ENCODE measurements at regions not wholly inside any gene's neighbourhood (a gene's known extent, or its start where the extent isn't known, plus 50 kb on each side); places are given as distances from the start of the nearest gene placed in this dataset.

- no peak for TF ChIP-seq ZNF564 (CRISPR knock-in tag; IDR thresholded peaks at IDR 0.05)
- no peak for TF ChIP-seq CHD2 (IDR thresholded peaks at IDR 0.05; ENCODE audit: low read depth, low read length)
- peak; percentile 99 for TF ChIP-seq ZBTB34 (CRISPR knock-in tag; IDR thresholded peaks at IDR 0.05)
- TF ChIP-seq PATZ1 (CRISPR knock-in tag; IDR thresholded peaks at IDR 0.05): peak; percentile 57; the same call in 1 of the 2 replicates
- peak; percentile 90 for TF ChIP-seq ZNF710 (CRISPR knock-in tag; IDR thresholded peaks at IDR 0.05; ENCODE audit: borderline replicate concordance)
- TF ChIP-seq ZNF777 (CRISPR knock-in tag; IDR thresholded peaks at IDR 0.05): no peak
- no peak for TF ChIP-seq ZNF737 (CRISPR knock-in tag; IDR thresholded peaks at IDR 0.05; ENCODE audit: borderline replicate concordance)
- no peak for TF ChIP-seq SETDB1 (CRISPR knock-in tag; IDR thresholded peaks at IDR 0.05; ENCODE audit: borderline replicate concordance)
- TF ChIP-seq CCAR2 (optimal IDR thresholded peaks at IDR 0.05; ENCODE audit: low read depth, low read length): no peak
- TF ChIP-seq EEA1 (CRISPR knock-in tag; IDR thresholded peaks at IDR 0.05; ENCODE audit: borderline replicate concordance): no peak
- TF ChIP-seq PRPF4 (IDR thresholded peaks at IDR 0.05; ENCODE audit: low read depth, low read length, poor library complexity, severe bottlenecking): no peak
- TF ChIP-seq ZSCAN20 (CRISPR knock-in tag; IDR thresholded peaks at IDR 0.05; ENCODE audit: borderline replicate concordance): no peak
- TF ChIP-seq RBM22 (optimal IDR thresholded peaks at IDR 0.05; ENCODE audit: low read length): no peak
- no peak for TF ChIP-seq FLYWCH1 (CRISPR knock-in tag; IDR thresholded peaks at IDR 0.05)
- peak; percentile 34; the same call in 1 of the 2 replicates for TF ChIP-seq BRD4 (CRISPR knock-in tag; IDR thresholded peaks at IDR 0.05)
- 0 out of 2 replicates have a peak, but pooled peaks have one; percentile 24 for TF ChIP-seq CREB3 (CRISPR knock-in tag; IDR thresholded peaks at IDR 0.05)
- TF ChIP-seq ZNF770 (CRISPR knock-in tag; IDR thresholded peaks at IDR 0.05): no peak
- no peak for TF ChIP-seq KLF12 (CRISPR knock-in tag; IDR thresholded peaks at IDR 0.05; ENCODE audit: borderline replicate concordance)
- TF ChIP-seq IRF1 (CRISPR knock-in tag; IDR thresholded peaks at IDR 0.05; ENCODE audit: low read depth): no peak
- TF ChIP-seq ZNF83 (CRISPR knock-in tag; IDR thresholded peaks at IDR 0.05; ENCODE audit: borderline replicate concordance): no peak
- no peak for TF ChIP-seq CENPT (CRISPR knock-in tag; IDR thresholded peaks at IDR 0.05; ENCODE audit: low read depth)
- TF ChIP-seq ZNF761 (CRISPR knock-in tag; conservative IDR thresholded peaks at IDR 0.05): no peak
Measured at GRCh38 chr6:145026267-145026679, 709.0 kb downstream of the EPM2A start (continued).

All from HepG2 (cell line).